NCI-H524 (cell line): ENCODE measurements at regions not wholly inside any gene's neighbourhood (a gene's known extent, or its start where the extent isn't known, plus 50 kb on each side); places are given as distances from the start of the nearest gene placed in this dataset.

Experiments used
- DNase-seq, 2 experiments: peaks; one replicate each; lab custom pipeline; 2025; lab: John Stamatoyannopoulos, UW

GRCh38 chr1:43008115-43009060 lies 49.7 kb upstream of the SLC2A1 start:
- DNase-seq: no peak
